ENCODE measurements at regions not wholly inside any gene's neighbourhood (a gene's known extent, or its start where the extent isn't known, plus 50 kb on each side); places are given as distances from the start of the nearest gene placed in this dataset.

GRCh38 chr17:77380395-77381184, 239.8 kb downstream of the SEC14L1 start:
- DNase-seq = no peak

GRCh38 chr17:77381185-77381700, 240.5 kb downstream of the SEC14L1 start:
- no peak for DNase-seq

- DNase-seq = no peak
These were observed 241.0 kb downstream of the SEC14L1 start for GRCh38 chr17:77381731-77382130.

- peak; percentile 17 to 59 (median 38) for DNase-seq
These were observed 241.7 kb downstream of the SEC14L1 start for GRCh38 chr17:77382356-77382911.

GRCh38 chr17:77382966-77383612, 242.3 kb downstream of the SEC14L1 start:
- DNase-seq = no peak

GRCh38 chr17:77383613-77384608, 243.1 kb downstream of the SEC14L1 start:
- no peak for DNase-seq

- DNase-seq = no peak
These were observed 245.2 kb downstream of the SEC14L1 start for GRCh38 chr17:77385750-77386501.

- DNase-seq = no peak
These were observed 245.9 kb downstream of the SEC14L1 start for GRCh38 chr17:77386502-77387192.

- no peak for DNase-seq
These were observed 247.1 kb downstream of the SEC14L1 start for GRCh38 chr17:77387891-77388290.

GRCh38 chr17:77388384-77389306, 247.9 kb downstream of the SEC14L1 start:
- no peak for DNase-seq

GRCh38 chr17:77390870-77391269, 250.1 kb downstream of the SEC14L1 start:
- DNase-seq = no peak

- DNase-seq = peak in 3 of 6 experiments; percentile 22 to 46 (median 29)
These were observed 251.1 kb downstream of the SEC14L1 start for GRCh38 chr17:77391668-77392375.

GRCh38 chr17:77392376-77393273, 251.9 kb downstream of the SEC14L1 start:
- no peak for DNase-seq

- DNase-seq = no peak
These were observed 252.5 kb downstream of the SEC14L1 start for GRCh38 chr17:77393274-77393600.

GRCh38 chr17:77393867-77394539, 253.2 kb downstream of the SEC14L1 start:
- DNase-seq = no peak

- DNase-seq = no peak
These were observed 253.9 kb downstream of the SEC14L1 start for GRCh38 chr17:77394540-77395295.

- DNase-seq = no peak
These were observed 254.8 kb downstream of the SEC14L1 start for GRCh38 chr17:77395501-77396048.

Measured in stimulated activated naive CD4-positive, alpha-beta T cell (primary cell).